Spleen (tissue), 7 donors: ENCODE measurements at regions not wholly inside any gene's neighbourhood (a gene's known extent, or its start where the extent isn't known, plus 50 kb on each side); places are given as distances from the start of the nearest gene placed in this dataset.

Experiments used
- CTCF ChIP-seq, 11 experiments: fragments of 200-600 bp in 7 of 11; fragments of 450-650 bp in 4 of 11; sonication (generic) in 4 of 11; IDR thresholded peaks in 8 of 11; conservative IDR thresholded peaks in 3 of 11; 1 replicate in 7 of 11; 2 replicates in 4 of 11; pipeline versions ENCODE4 v1.4.0 to v1.8.0; 2016 to 2021; ENCODE audit warnings: antibody characterized with exemption in 11 of 11, inconsistent platforms in 4 of 11, mild to moderate bottlenecking in 1 of 11
- POLR2A ChIP-seq, 3 donors: fragments of 450-650 bp; IDR thresholded peaks; one replicate each; pipeline ENCODE4 v1.5.1; 2017; ENCODE audit warnings: antibody characterized with exemption in 3 of 3, mild to moderate bottlenecking in 1 of 3
- donor health status: DM: no; HTN: no; CAD: no; lungs with moderate emphysema.
- donor health status: DM: no; HTN: no; CAD: no.
- donor health status: DM: no; HTN: no; CAD: no.

DNA sequence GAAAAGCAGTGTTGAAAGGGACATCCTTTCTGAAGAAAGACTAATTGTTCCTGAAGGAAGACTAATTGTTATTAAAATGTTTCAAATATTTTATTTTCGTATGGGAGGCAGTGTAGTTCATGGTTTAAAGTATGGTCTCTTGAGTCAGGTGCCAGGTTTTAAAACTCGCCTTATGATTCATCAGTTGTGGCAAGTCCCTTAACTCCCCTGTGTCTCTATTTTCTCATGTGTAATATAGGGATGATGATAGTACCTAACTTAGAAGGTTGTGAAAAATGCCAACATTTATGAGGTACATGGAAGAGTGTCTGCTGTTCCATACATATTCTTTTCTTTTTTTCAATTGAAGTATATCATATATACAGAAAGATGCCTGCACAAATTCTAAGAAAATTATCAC, 414.2 kb upstream of the DIPK2B start:
- TF ChIP-seq CTCF (IDR thresholded peaks at IDR 0.05 in 8 of 11, conservative IDR thresholded peaks at IDR 0.05 in 3 of 11), result no peak
- no peak for TF ChIP-seq POLR2A (IDR thresholded peaks at IDR 0.05)
